ENCODE measurements at regions not wholly inside any gene's neighbourhood (a gene's known extent, or its start where the extent isn't known, plus 50 kb on each side); places are given as distances from the start of the nearest gene placed in this dataset.

- no peak for TF ChIP-seq CTCF (conservative IDR thresholded peaks at IDR 0.05)
Observed at GRCh38 chr15:27674826-27675225, 424.3 kb downstream of the OCA2 start.

More at GRCh38 chr15:27674826-27675225, 424.3 kb downstream of the OCA2 start:
- H3K4me3 Mint-ChIP-seq, result no peak overlapping the region
- H3K27ac ChIP-seq (ENCODE audit: insufficient read length, low read depth, low read length), result no peak overlapping the region
- H4K5ac ChIP-seq (ENCODE audit: insufficient read length, low read depth, low read length), result no peak overlapping the region
- no peak overlapping the region for H2AFZ ChIP-seq (ENCODE audit: low read length)
- H4K8ac ChIP-seq (replicated peaks; ENCODE audit: insufficient read length, low read depth, low read length), result no peak overlapping the region
- H4K20me1 ChIP-seq (ENCODE audit: control insufficient read depth, insufficient read depth, insufficient read length), result no peaks in the 10 kb centered on the region
- H3T11ph ChIP-seq (ENCODE audit: low read length), result no peak overlapping the region
- whole genome bisulfite sequencing (ENCODE audit: extremely low coverage, insufficient read length, low lambda C conversion rate), result no CpG with 5 or more reads among the region's 10 CpGs
- H2BK12ac ChIP-seq (ENCODE audit: insufficient read length, low read depth, low read length), result no peak overlapping the region
- no peak overlapping the region for H3K56ac ChIP-seq (ENCODE audit: insufficient read length, low read depth, low read length)
- no peak overlapping the region for H3K14ac ChIP-seq (ENCODE audit: insufficient read depth, low read length)
- H3K9ac ChIP-seq (ENCODE audit: extremely low read depth, insufficient read length, low read length), result no peak overlapping the region
- no peak overlapping the region for H3K23ac ChIP-seq (ENCODE audit: insufficient read length, low read depth, low read length)
- H4K91ac ChIP-seq (ENCODE audit: insufficient read length, low read depth, low read length), result no peak overlapping the region
- H3K4me1 Mint-ChIP-seq, result peaks cover 27 to 39% of the 10 kb centered on the region in 2 experiments
- H3K79me1 ChIP-seq (ENCODE audit: insufficient read depth, low read depth, low read length, poor library complexity, severe bottlenecking), result no peaks in the 10 kb centered on the region
- H3K27me3 Mint-ChIP-seq (ENCODE audit: low read depth), result peaks cover 17% of the 10 kb centered on the region
- H3K27me3 ChIP-seq (ENCODE audit: insufficient read depth, low read length), result no peaks in the 10 kb centered on the region
- peaks cover 2% of the 10 kb centered on the region; the same call in 1 of the 2 replicates for H3K4me1 ChIP-seq (ENCODE audit: insufficient read depth, low read length)
- no peak overlapping the region for H3K18ac ChIP-seq (ENCODE audit: insufficient read length, low read depth, low read length)
- H3K4me2 ChIP-seq (ENCODE audit: insufficient read depth, insufficient read length, low read length), result no peak overlapping the region
- no peak overlapping the region for H3K4ac ChIP-seq (ENCODE audit: low read depth, low read length)
- H3K36me3 Mint-ChIP-seq (ENCODE audit: insufficient read depth in 1 of 3, low read depth in 3 of 3), result no peaks in the 10 kb centered on the region; a peak in 2 of 7 replicates
- no peak overlapping the region for H2BK5ac ChIP-seq (ENCODE audit: insufficient read length, low read length)
- H3K9me3 Mint-ChIP-seq, result no peaks in the 10 kb centered on the region; a peak in 1 of 5 replicates
- H2AK5ac ChIP-seq (ENCODE audit: insufficient read length, low read length), result no peak overlapping the region
- no peaks in the 10 kb centered on the region for H3K9me3 ChIP-seq (ENCODE audit: control insufficient read depth, low read depth, low read length)
- no peak overlapping the region for H2BK20ac ChIP-seq (ENCODE audit: low read depth, low read length, poor library complexity, severe bottlenecking)
- H3K79me2 ChIP-seq (ENCODE audit: insufficient read depth, low read length), result no peaks in the 10 kb centered on the region
- no peak for DNase-seq
- H2BK15ac ChIP-seq (ENCODE audit: low read depth, low read length), result no peak overlapping the region
- no peak overlapping the region for H2BK120ac ChIP-seq (ENCODE audit: low read depth, low read length, poor library complexity, severe bottlenecking)
- no peaks in the 10 kb centered on the region for H3K23me2 ChIP-seq (ENCODE audit: insufficient read length, low read depth, low read length, poor library complexity, severe bottlenecking)
- H3K27ac Mint-ChIP-seq, result no peak overlapping the region
